ENCODE measurements at regions not wholly inside any gene's neighbourhood (a gene's known extent, or its start where the extent isn't known, plus 50 kb on each side); places are given as distances from the start of the nearest gene placed in this dataset.

- Histone ChIP-seq H2AFZ (ENCODE audit: low read depth, low read length, severe bottlenecking) (no peak overlapping the region), H3K79me2 (ENCODE audit: insufficient read depth, low read length) (no peaks in the 10 kb centered on the region), H3K27ac (ENCODE audit: low read depth, low read length) (no peak overlapping the region), H3K9me3 (ENCODE audit: insufficient read depth, low read length) (no peaks in the 10 kb centered on the region), H3K36me3 (ENCODE audit: low read length) (no peaks in the 10 kb centered on the region), H4K20me1 (ENCODE audit: low read depth, low read length) (no peaks in the 10 kb centered on the region), H3K4me3 (ENCODE audit: insufficient read depth, low read length, poor library complexity, severe bottlenecking) (no peak overlapping the region), H3K9me2 (replicated peaks; ENCODE audit: insufficient read depth, low read length) (no peaks in the 10 kb centered on the region), H3K4me2 (ENCODE audit: low read depth, low read length, poor library complexity, severe bottlenecking) (no peak overlapping the region), H3F3A (ENCODE audit: insufficient read depth) (no peaks in the 10 kb centered on the region), H3K27me3 (ENCODE audit: low read length) (no peaks in the 10 kb centered on the region), H3K9ac (ENCODE audit: low read length) (no peak overlapping the region)
- TF ChIP-seq EZH2phosphoT487 (conservative IDR thresholded peaks at IDR 0.05; ENCODE audit: low read length), result no peak
- no peak for TF ChIP-seq CTCF (IDR thresholded peaks at IDR 0.05; ENCODE audit: insufficient read depth, low read length, poor library complexity, severe bottlenecking)
Measured at GRCh38 chr3:170714562-170715535, 129.0 kb upstream of the SLC7A14 start.

GRCh38 chr3:170714122-170714521, 128.2 kb upstream of the SLC7A14 start:
- no peak overlapping the region for H3K4me2 ChIP-seq (ENCODE audit: low read depth, low read length, poor library complexity, severe bottlenecking)
- no peaks in the 10 kb centered on the region for H3K79me2 ChIP-seq (ENCODE audit: insufficient read depth, low read length)
- H3K9me3 ChIP-seq (ENCODE audit: insufficient read depth, low read length), result no peaks in the 10 kb centered on the region
- no peak overlapping the region for H3K9ac ChIP-seq (ENCODE audit: low read length)
- no peaks in the 10 kb centered on the region for H3F3A ChIP-seq (ENCODE audit: insufficient read depth)
- no peaks in the 10 kb centered on the region for H3K27me3 ChIP-seq (ENCODE audit: low read length)
- H3K36me3 ChIP-seq (ENCODE audit: low read length), result no peaks in the 10 kb centered on the region
- TF ChIP-seq CTCF (IDR thresholded peaks at IDR 0.05; ENCODE audit: insufficient read depth, low read length, poor library complexity, severe bottlenecking) (no peak), EZH2phosphoT487 (conservative IDR thresholded peaks at IDR 0.05; ENCODE audit: low read length) (no peak)
- H3K4me3 ChIP-seq (ENCODE audit: insufficient read depth, low read length, poor library complexity, severe bottlenecking), result no peak overlapping the region
- H3K9me2 ChIP-seq (replicated peaks; ENCODE audit: insufficient read depth, low read length), result no peaks in the 10 kb centered on the region
- H4K20me1 ChIP-seq (ENCODE audit: low read depth, low read length), result no peaks in the 10 kb centered on the region
- no peak overlapping the region for H3K27ac ChIP-seq (ENCODE audit: low read depth, low read length)
- no peak overlapping the region for H2AFZ ChIP-seq (ENCODE audit: low read depth, low read length, severe bottlenecking)

GRCh38 chr3:170713653-170714052, 127.8 kb upstream of the SLC7A14 start:
- no peaks in the 10 kb centered on the region for H3K9me3 ChIP-seq (ENCODE audit: insufficient read depth, low read length)
- no peaks in the 10 kb centered on the region for H3F3A ChIP-seq (ENCODE audit: insufficient read depth)
- no peak overlapping the region for H2AFZ ChIP-seq (ENCODE audit: low read depth, low read length, severe bottlenecking)
- H3K9ac ChIP-seq (ENCODE audit: low read length), result no peak overlapping the region
- H3K27me3 ChIP-seq (ENCODE audit: low read length), result no peaks in the 10 kb centered on the region
- no peaks in the 10 kb centered on the region for H4K20me1 ChIP-seq (ENCODE audit: low read depth, low read length)
- no peaks in the 10 kb centered on the region for H3K36me3 ChIP-seq (ENCODE audit: low read length)
- no peak overlapping the region for H3K27ac ChIP-seq (ENCODE audit: low read depth, low read length)
- TF ChIP-seq CTCF (IDR thresholded peaks at IDR 0.05; ENCODE audit: insufficient read depth, low read length, poor library complexity, severe bottlenecking), result no peak
- TF ChIP-seq EZH2phosphoT487 (conservative IDR thresholded peaks at IDR 0.05; ENCODE audit: low read length), result no peak
- no peaks in the 10 kb centered on the region for H3K79me2 ChIP-seq (ENCODE audit: insufficient read depth, low read length)
- H3K4me3 ChIP-seq (ENCODE audit: insufficient read depth, low read length, poor library complexity, severe bottlenecking), result no peak overlapping the region
- H3K4me2 ChIP-seq (ENCODE audit: low read depth, low read length, poor library complexity, severe bottlenecking), result no peak overlapping the region
- no peaks in the 10 kb centered on the region for H3K9me2 ChIP-seq (replicated peaks; ENCODE audit: insufficient read depth, low read length)

All from SU-DHL-6 (cell line).